Pulmonary artery endothelial cell (primary cell): ENCODE measurements at regions not wholly inside any gene's neighbourhood (a gene's known extent, or its start where the extent isn't known, plus 50 kb on each side); places are given as distances from the start of the nearest gene placed in this dataset.

Experiments
- DNase-seq: peaks from one replicate; pipeline ENCODE4 v3.0.0-alpha.2; 2011; ENCODE audit warnings: low read depth, low spot score

GRCh38 chr10:10346390-10347150, 671.1 kb upstream of the CELF2 start:
- DNase-seq, result no peak

GRCh38 chr10:10350050-10350449, 667.6 kb upstream of the CELF2 start:
- DNase-seq, result no peak

- DNase-seq, result no peak
These were observed 666.2 kb upstream of the CELF2 start for GRCh38 chr10:10351451-10351850.

GRCh38 chr10:10353326-10353868, 664.3 kb upstream of the CELF2 start:
- no peak for DNase-seq

GRCh38 chr10:10359263-10359662, 658.4 kb upstream of the CELF2 start:
- DNase-seq, result no peak

GRCh38 chr10:10361301-10361885, 656.3 kb upstream of the CELF2 start:
- no peak for DNase-seq

GRCh38 chr10:10362800-10363199, 654.9 kb upstream of the CELF2 start:
- no peak for DNase-seq

- no peak for DNase-seq
These were observed 654.5 kb upstream of the CELF2 start for GRCh38 chr10:10363217-10363616.

GRCh38 chr10:10364902-10365301, 652.8 kb upstream of the CELF2 start:
- no peak for DNase-seq

- no peak for DNase-seq
These were observed 652.0 kb upstream of the CELF2 start for GRCh38 chr10:10365676-10366075.

GRCh38 chr10:10366836-10367235, 650.8 kb upstream of the CELF2 start:
- no peak for DNase-seq

GRCh38 chr10:10367264-10367663, 650.4 kb upstream of the CELF2 start:
- no peak for DNase-seq

GRCh38 chr10:10368951-10369576, 648.6 kb upstream of the CELF2 start:
- DNase-seq, result no peak

GRCh38 chr10:10385831-10386230, 631.8 kb upstream of the CELF2 start:
- no peak for DNase-seq

- DNase-seq, result no peak
These were observed 628.5 kb upstream of the CELF2 start for GRCh38 chr10:10389182-10389581.

GRCh38 chr10:10392511-10392910, 625.2 kb upstream of the CELF2 start:
- DNase-seq, result no peak

- DNase-seq, result no peak
These were observed 622.6 kb upstream of the CELF2 start for GRCh38 chr10:10394933-10395658.

- no peak for DNase-seq
These were observed 621.1 kb upstream of the CELF2 start for GRCh38 chr10:10396601-10397000.

- DNase-seq, result no peak
These were observed 619.8 kb upstream of the CELF2 start for GRCh38 chr10:10397906-10398305.

GRCh38 chr10:10403762-10404161, 613.9 kb upstream of the CELF2 start:
- DNase-seq, result no peak

GRCh38 chr10:10417671-10418070, 600.0 kb upstream of the CELF2 start:
- no peak for DNase-seq

GRCh38 chr10:10418387-10418786, 599.3 kb upstream of the CELF2 start:
- DNase-seq, result no peak
